ENCODE measurements at regions not wholly inside any gene's neighbourhood (a gene's known extent, or its start where the extent isn't known, plus 50 kb on each side); places are given as distances from the start of the nearest gene placed in this dataset.
"Not testable (repeated sequence)": the region's sequence is repeated elsewhere in the genome, so short reads cannot be mapped to it uniquely, and the experiment has no call there.

GRCh38 chr13:69035771-69036170, 1071.9 kb upstream of the ATXN8OS start:
- Mint-ChIP-seq H3K36me3 (ENCODE audit: low read depth) (no peaks in the 10 kb centered on the region), H3K27me3 (ENCODE audit: low read depth) (peaks cover 2% of the 10 kb centered on the region), H3K9me3 (ENCODE audit: low read depth) (no peaks in the 10 kb centered on the region)

GRCh38 chr13:69028936-69029335, 1078.7 kb upstream of the ATXN8OS start:
- Mint-ChIP-seq H3K4me1 (ENCODE audit: low read depth) (no peaks in the 10 kb centered on the region), H3K27ac (ENCODE audit: unreplicated experiment) (no peak overlapping the region), H3K9me3 (ENCODE audit: low read depth) (no peaks in the 10 kb centered on the region), H3K27me3 (ENCODE audit: low read depth) (peaks cover 5% of the 10 kb centered on the region), H3K36me3 (ENCODE audit: low read depth) (no peaks in the 10 kb centered on the region), H3K4me3 (ENCODE audit: unreplicated experiment) (no peak overlapping the region)
- no peak for TF ChIP-seq CTCF (IDR thresholded peaks at IDR 0.05)
- no peak for DNase-seq (ENCODE audit: low spot score)

More at GRCh38 chr13:69035771-69036170, 1071.9 kb upstream of the ATXN8OS start:
- TF ChIP-seq CTCF (IDR thresholded peaks at IDR 0.05): no peak
- no peaks in the 10 kb centered on the region for H3K4me1 Mint-ChIP-seq (ENCODE audit: low read depth)
- no peak for DNase-seq (ENCODE audit: low spot score)
- no peak overlapping the region for H3K27ac Mint-ChIP-seq (ENCODE audit: unreplicated experiment)
- H3K4me3 Mint-ChIP-seq (ENCODE audit: unreplicated experiment): no peak overlapping the region

- TF ChIP-seq CTCF (IDR thresholded peaks at IDR 0.05): no peak
- no peak for DNase-seq (ENCODE audit: low spot score)
- H3K36me3 Mint-ChIP-seq (ENCODE audit: low read depth): no peaks in the 10 kb centered on the region
- no peak overlapping the region for H3K4me3 Mint-ChIP-seq (ENCODE audit: unreplicated experiment)
- H3K4me1 Mint-ChIP-seq (ENCODE audit: low read depth): no peaks in the 10 kb centered on the region
- no peak overlapping the region for H3K27ac Mint-ChIP-seq (ENCODE audit: unreplicated experiment)
- H3K27me3 Mint-ChIP-seq (ENCODE audit: low read depth): no peaks in the 10 kb centered on the region
- H3K9me3 Mint-ChIP-seq (ENCODE audit: low read depth): peaks cover 8% of the 10 kb centered on the region
Measured at GRCh38 chr13:69020120-69020519, 1087.5 kb upstream of the ATXN8OS start.

GRCh38 chr13:69018173-69018572, 1089.5 kb upstream of the ATXN8OS start:
- not testable (repeated sequence) for H3K36me3 Mint-ChIP-seq (ENCODE audit: low read depth); H3K27me3 Mint-ChIP-seq (ENCODE audit: low read depth); H3K9me3 Mint-ChIP-seq (ENCODE audit: low read depth); H3K4me3 Mint-ChIP-seq (ENCODE audit: unreplicated experiment); H3K27ac Mint-ChIP-seq (ENCODE audit: unreplicated experiment); H3K4me1 Mint-ChIP-seq (ENCODE audit: low read depth); DNase-seq (ENCODE audit: low spot score)

- Mint-ChIP-seq H3K27me3 (ENCODE audit: low read depth) (no peaks in the 10 kb centered on the region), H3K36me3 (ENCODE audit: low read depth) (no peaks in the 10 kb centered on the region), H3K9me3 (ENCODE audit: low read depth) (peaks cover 3% of the 10 kb centered on the region), H3K4me1 (ENCODE audit: low read depth) (no peaks in the 10 kb centered on the region), H3K27ac (ENCODE audit: unreplicated experiment) (no peak overlapping the region), H3K4me3 (ENCODE audit: unreplicated experiment) (no peak overlapping the region)
- DNase-seq (ENCODE audit: low spot score): no peak
- TF ChIP-seq CTCF (IDR thresholded peaks at IDR 0.05): no peak
Measured at GRCh38 chr13:69010789-69011188, 1096.8 kb upstream of the ATXN8OS start.

- no peak for DNase-seq (ENCODE audit: low spot score)
- H3K36me3 Mint-ChIP-seq (ENCODE audit: low read depth): no peaks in the 10 kb centered on the region
- peaks cover 3% of the 10 kb centered on the region for H3K9me3 Mint-ChIP-seq (ENCODE audit: low read depth)
- peaks cover 3% of the 10 kb centered on the region for H3K4me1 Mint-ChIP-seq (ENCODE audit: low read depth)
- no peak overlapping the region for H3K4me3 Mint-ChIP-seq (ENCODE audit: unreplicated experiment)
- H3K27ac Mint-ChIP-seq (ENCODE audit: unreplicated experiment): no peak overlapping the region
- H3K27me3 Mint-ChIP-seq (ENCODE audit: low read depth): no peaks in the 10 kb centered on the region
- TF ChIP-seq CTCF (IDR thresholded peaks at IDR 0.05): no peak
Measured at GRCh38 chr13:69008499-69008898, 1099.1 kb upstream of the ATXN8OS start.
